Dendritic cell treated with granulocyte-macrophage colony-stimulating factor and Interleukin-4, amounts not matched to agents 40 ng/mL and 50 ng/mL, for 4 days (primary cell): ENCODE measurements at regions not wholly inside any gene's neighbourhood (a gene's known extent, or its start where the extent isn't known, plus 50 kb on each side); places are given as distances from the start of the nearest gene placed in this dataset.

Source experiments
- H3K27ac Mint-ChIP-seq: one replicate; pipeline ENCODE4 v1.8.0; 2022; ENCODE audit warnings: mild to moderate bottlenecking, mixed read lengths
- H3K27me3 Mint-ChIP-seq: one replicate; pipeline ENCODE4 v1.8.0; 2022; ENCODE audit warnings: mild to moderate bottlenecking, mixed read lengths
- H3K36me3 Mint-ChIP-seq: one replicate; pipeline ENCODE4 v1.8.0; 2022; ENCODE audit warnings: low read depth, mixed read lengths
- H3K4me1 Mint-ChIP-seq: one replicate; pipeline ENCODE4 v1.8.0; 2022; ENCODE audit warnings: low read depth, mixed read lengths
- H3K4me3 Mint-ChIP-seq: one replicate; pipeline ENCODE4 v1.8.0; 2022; ENCODE audit warnings: mild to moderate bottlenecking, moderate library complexity, mixed read lengths
- H3K9me3 Mint-ChIP-seq: one replicate; pipeline ENCODE4 v1.8.0; 2022; ENCODE audit warnings: mixed read lengths
- intact Hi-C: fragments of 100-400 bp; cut with micrococcal nuclease; formaldehyde crosslinking; loops from one replicate; pipeline ENCODE4 v1.15.0; 2022

GRCh38 chr6:87946669-87947068, 101.0 kb upstream of the SPACA1 start:
- intact Hi-C loops, result no loop called here
- Mint-ChIP-seq H3K36me3 (no peaks in the 10 kb centered on the region), H3K27ac (no peak overlapping the region), H3K4me1 (no peaks in the 10 kb centered on the region), H3K27me3 (peaks cover 10% of the 10 kb centered on the region), H3K9me3 (no peaks in the 10 kb centered on the region), H3K4me3 (no peak overlapping the region)

GRCh38 chr6:87945966-87946365, 101.7 kb upstream of the SPACA1 start:
- no peak overlapping the region for H3K27ac Mint-ChIP-seq
- peaks cover 11% of the 10 kb centered on the region for H3K27me3 Mint-ChIP-seq
- no peaks in the 10 kb centered on the region for H3K36me3 Mint-ChIP-seq
- no peaks in the 10 kb centered on the region for H3K9me3 Mint-ChIP-seq
- intact Hi-C loops, result no loop called here
- no peak overlapping the region for H3K4me3 Mint-ChIP-seq
- no peaks in the 10 kb centered on the region for H3K4me1 Mint-ChIP-seq

- Mint-ChIP-seq H3K4me3 (no peak overlapping the region), H3K27me3 (peaks cover 11% of the 10 kb centered on the region), H3K27ac (no peak overlapping the region), H3K9me3 (no peaks in the 10 kb centered on the region), H3K36me3 (no peaks in the 10 kb centered on the region), H3K4me1 (no peaks in the 10 kb centered on the region)
- intact Hi-C loops, result no loop called here
Observed at GRCh38 chr6:87945181-87945580, 102.5 kb upstream of the SPACA1 start.

GRCh38 chr6:87944541-87944954, 103.1 kb upstream of the SPACA1 start:
- Mint-ChIP-seq H3K36me3 (no peaks in the 10 kb centered on the region), H3K4me1 (no peaks in the 10 kb centered on the region), H3K27me3 (peaks cover 11% of the 10 kb centered on the region), H3K4me3 (no peak overlapping the region), H3K27ac (no peak overlapping the region), H3K9me3 (no peaks in the 10 kb centered on the region)
- intact Hi-C loops, result no loop called here

- H3K4me3 Mint-ChIP-seq, result no peak overlapping the region
- intact Hi-C loops, result no loop called here
- no peaks in the 10 kb centered on the region for H3K4me1 Mint-ChIP-seq
- no peak overlapping the region for H3K27ac Mint-ChIP-seq
- peaks cover 11% of the 10 kb centered on the region for H3K27me3 Mint-ChIP-seq
- no peaks in the 10 kb centered on the region for H3K9me3 Mint-ChIP-seq
- no peaks in the 10 kb centered on the region for H3K36me3 Mint-ChIP-seq
Observed at GRCh38 chr6:87943191-87943590, 104.5 kb upstream of the SPACA1 start.

- no peak overlapping the region for H3K4me3 Mint-ChIP-seq
- H3K36me3 Mint-ChIP-seq, result no peaks in the 10 kb centered on the region
- no peak overlapping the region for H3K27ac Mint-ChIP-seq
- H3K27me3 Mint-ChIP-seq, result peaks cover 11% of the 10 kb centered on the region
- no peaks in the 10 kb centered on the region for H3K9me3 Mint-ChIP-seq
- intact Hi-C loops, result no loop called here
- no peaks in the 10 kb centered on the region for H3K4me1 Mint-ChIP-seq
Observed at GRCh38 chr6:87941556-87942358, 105.9 kb upstream of the SPACA1 start.

GRCh38 chr6:87939776-87940175, 107.9 kb upstream of the SPACA1 start:
- Mint-ChIP-seq H3K27ac (no peak overlapping the region), H3K36me3 (no peaks in the 10 kb centered on the region), H3K4me3 (no peak overlapping the region), H3K9me3 (no peaks in the 10 kb centered on the region), H3K27me3 (peaks cover 11% of the 10 kb centered on the region), H3K4me1 (no peaks in the 10 kb centered on the region)
- intact Hi-C loops, result no loop called here

- H3K27me3 Mint-ChIP-seq, result peaks cover 7% of the 10 kb centered on the region
- no peak overlapping the region for H3K4me3 Mint-ChIP-seq
Observed at GRCh38 chr6:87938287-87938686, 109.4 kb upstream of the SPACA1 start.

GRCh38 chr6:87936065-87936464, 111.6 kb upstream of the SPACA1 start:
- no peaks in the 10 kb centered on the region for H3K36me3 Mint-ChIP-seq
- H3K9me3 Mint-ChIP-seq, result no peaks in the 10 kb centered on the region
- H3K4me3 Mint-ChIP-seq, result no peak overlapping the region
- no peak overlapping the region for H3K27ac Mint-ChIP-seq
- H3K4me1 Mint-ChIP-seq, result no peaks in the 10 kb centered on the region
- no peaks in the 10 kb centered on the region for H3K27me3 Mint-ChIP-seq
- intact Hi-C loops, result no loop called here

More at GRCh38 chr6:87938287-87938686, 109.4 kb upstream of the SPACA1 start:
- H3K36me3 Mint-ChIP-seq, result no peaks in the 10 kb centered on the region
- intact Hi-C loops, result no loop called here
- no peaks in the 10 kb centered on the region for H3K9me3 Mint-ChIP-seq
- no peak overlapping the region for H3K27ac Mint-ChIP-seq
- H3K4me1 Mint-ChIP-seq, result no peaks in the 10 kb centered on the region

GRCh38 chr6:87935196-87935595, 112.4 kb upstream of the SPACA1 start:
- intact Hi-C loops, result no loop called here
- H3K4me1 Mint-ChIP-seq, result no peaks in the 10 kb centered on the region
- H3K36me3 Mint-ChIP-seq, result no peaks in the 10 kb centered on the region
- H3K27me3 Mint-ChIP-seq, result no peaks in the 10 kb centered on the region
- H3K9me3 Mint-ChIP-seq, result no peaks in the 10 kb centered on the region
- H3K27ac Mint-ChIP-seq, result no peak overlapping the region
- no peak overlapping the region for H3K4me3 Mint-ChIP-seq

GRCh38 chr6:87932361-87932760, 115.3 kb upstream of the SPACA1 start:
- Mint-ChIP-seq H3K27me3 (no peaks in the 10 kb centered on the region), H3K4me3 (no peak overlapping the region), H3K36me3 (no peaks in the 10 kb centered on the region), H3K9me3 (no peaks in the 10 kb centered on the region), H3K4me1 (no peaks in the 10 kb centered on the region), H3K27ac (no peak overlapping the region)
- intact Hi-C loops, result loop anchor here (5.0 kb wide), 1 partner anchor 850 kb away; no protein-coding TSS in a partner anchor

- intact Hi-C loops, result loop anchor here (1.0 to 10.0 kb wide), 3 partner anchors 235 to 940 kb away; no protein-coding TSS in a partner anchor
- Mint-ChIP-seq H3K4me1 (no peaks in the 10 kb centered on the region), H3K27ac (no peak overlapping the region), H3K4me3 (no peak overlapping the region), H3K36me3 (no peaks in the 10 kb centered on the region), H3K9me3 (no peaks in the 10 kb centered on the region), H3K27me3 (no peaks in the 10 kb centered on the region)
Observed at GRCh38 chr6:87929843-87930288, 117.8 kb upstream of the SPACA1 start.

- peaks cover 10% of the 10 kb centered on the region for H3K4me1 Mint-ChIP-seq
- no peak overlapping the region for H3K27ac Mint-ChIP-seq
- H3K9me3 Mint-ChIP-seq, result no peaks in the 10 kb centered on the region
- no peaks in the 10 kb centered on the region for H3K36me3 Mint-ChIP-seq
- intact Hi-C loops, result loop anchor here (10.0 kb wide), 1 partner anchor 232 kb away; no protein-coding TSS in a partner anchor
- H3K4me3 Mint-ChIP-seq, result no peak overlapping the region
- no peaks in the 10 kb centered on the region for H3K27me3 Mint-ChIP-seq
Observed at GRCh38 chr6:87926687-87927086, 121.0 kb upstream of the SPACA1 start.

- Mint-ChIP-seq H3K4me1 (peaks cover 10% of the 10 kb centered on the region), H3K27me3 (no peaks in the 10 kb centered on the region), H3K4me3 (no peak overlapping the region), H3K9me3 (no peaks in the 10 kb centered on the region), H3K36me3 (no peaks in the 10 kb centered on the region), H3K27ac (no peak overlapping the region)
- intact Hi-C loops, result loop anchor here (10.0 kb wide), 1 partner anchor 231 kb away; no protein-coding TSS in a partner anchor
Observed at GRCh38 chr6:87926072-87926471, 121.6 kb upstream of the SPACA1 start.
